B cell (primary cell): ENCODE measurements at regions not wholly inside any gene's neighbourhood (a gene's known extent, or its start where the extent isn't known, plus 50 kb on each side); places are given as distances from the start of the nearest gene placed in this dataset.

Experiments used
- ATAC-seq: fragments of 200-7000 bp; cut with Tn5 transposase; one replicate; pipeline ENCODE4 v1.10.0; 2021; ENCODE audit warnings: low read depth, mild to moderate bottlenecking, moderate number of reproducible peaks, moderate library complexity
- CTCF ChIA-PET: fragments of 350-600 bp; sonication (Branson Sonifier 250); formaldehyde crosslinking; loops from one replicate; lab custom pipeline; 2021; ENCODE audit warnings: antibody characterized with exemption, inconsistent platforms; lab: Charles Lee
- POLR2A ChIA-PET: fragments of 350-600 bp; sonication (Branson Sonifier 250); formaldehyde crosslinking; loops from one replicate; lab custom pipeline; 2021; ENCODE audit warnings: antibody characterized with exemption; lab: Charles Lee
- DNase-seq: peaks from one replicate; pipeline ENCODE4 v3.0.0; 2013
- H2AFZ ChIP-seq: 2 replicates; pipeline ENCODE4 v1.6.1; 2012; ENCODE audit warnings: mild to moderate bottlenecking, low read depth, low read length; ENCODE audit not compliant: insufficient read depth, poor library complexity, severe bottlenecking
- H3K27ac ChIP-seq, 2 donors: 1 replicate in 1 of 2; 2 replicates in 1 of 2; pipeline ENCODE4 v1.5.1; 2012 to 2013; ENCODE audit warnings: low read length in 2 of 2, mild to moderate bottlenecking in 2 of 2, moderate library complexity in 1 of 2
- H3K27me3 ChIP-seq, 4 experiments: fragments of 200-600 bp in 1 of 4; sonication (generic) in 1 of 4; replicated peaks in 1 of 4; 1 replicate in 2 of 4; 2 replicates in 2 of 4; pipeline versions ENCODE4 v1.6.1 to v1.7.0; 2013 to 2016; ENCODE audit warnings: low read length in 3 of 4, mild to moderate bottlenecking in 2 of 4, mixed read lengths in 1 of 4, moderate library complexity in 1 of 4; ENCODE audit not compliant: insufficient read depth in 4 of 4, control insufficient read depth in 3 of 4; ENCODE audit errors: control extremely low read depth in 1 of 4
- H3K36me3 ChIP-seq, 2 experiments: replicated peaks in 1 of 2; 1 replicate in 1 of 2; 2 replicates in 1 of 2; pipeline versions ENCODE4 v1.6.1 to v1.7.1; 2013; ENCODE audit warnings: low read length in 1 of 2; ENCODE audit not compliant: insufficient read depth in 2 of 2, control insufficient read depth in 1 of 2; ENCODE audit errors: control extremely low read depth in 1 of 2, extremely low read depth in 1 of 2
- H3K4me1 ChIP-seq, 2 donors: fragments of 200-600 bp in 1 of 2; sonication (generic) in 1 of 2; 1 replicate in 1 of 2; 2 replicates in 1 of 2; pipeline versions ENCODE4 v1.5.1 to v1.6.1; 2013 to 2017; ENCODE audit warnings: low read length in 2 of 2; ENCODE audit not compliant: control insufficient read depth in 2 of 2, insufficient read depth in 2 of 2
- H3K4me2 ChIP-seq: replicated peaks from 2 replicates; pipeline ENCODE3; 2012; ENCODE audit warnings: mild to moderate bottlenecking, low read depth, low read length; ENCODE audit not compliant: poor library complexity, severe bottlenecking
- H3K4me3 ChIP-seq, 5 experiments: fragments of 200-600 bp in 1 of 5; sonication (generic) in 1 of 5; 1 replicate in 3 of 5; 2 replicates in 2 of 5; pipeline versions ENCODE4 v1.5.1 to v1.7.0; 2011 to 2016; ENCODE audit warnings: low read length in 4 of 5, mild to moderate bottlenecking in 4 of 5, low read depth in 2 of 5, control low read depth in 1 of 5, moderate library complexity in 1 of 5; ENCODE audit not compliant: insufficient read depth in 1 of 5; ENCODE audit errors: control extremely low read depth in 1 of 5, extremely low read depth in 1 of 5
- H3K79me2 ChIP-seq: fragments of 200-600 bp; sonication (generic); one replicate; pipeline ENCODE4 v1.6.0; 2016; ENCODE audit warnings: low read length; ENCODE audit not compliant: control insufficient read depth, insufficient read depth
- H3K9ac ChIP-seq: fragments of 200-600 bp; sonication (generic); 2 replicates; pipeline ENCODE4 v1.6.1; 2017; ENCODE audit warnings: mild to moderate bottlenecking, low read length, moderate library complexity
- H3K9me3 ChIP-seq, 3 donors: one replicate each; pipeline versions ENCODE4 v1.6.1 to v1.7.1; 2013; ENCODE audit warnings: low read length in 2 of 3; ENCODE audit not compliant: control insufficient read depth in 2 of 3, insufficient read depth in 1 of 3; ENCODE audit errors: control extremely low read depth in 1 of 3
- H4K20me1 ChIP-seq: 2 replicates; pipeline ENCODE4 v1.6.0; 2012; ENCODE audit warnings: mild to moderate bottlenecking, low read length; ENCODE audit not compliant: insufficient read depth, control insufficient read depth, poor library complexity, severe bottlenecking
- H3K27ac Mint-ChIP-seq: one replicate; pipeline ENCODE4 v1.8.0; 2021; ENCODE audit warnings: mixed read lengths
- H3K27me3 Mint-ChIP-seq: one replicate; pipeline ENCODE4 v1.8.0; 2021; ENCODE audit warnings: mixed read lengths
- H3K4me1 Mint-ChIP-seq: one replicate; pipeline ENCODE4 v1.8.0; 2021; ENCODE audit warnings: mixed read lengths
- H3K4me3 Mint-ChIP-seq: one replicate; pipeline ENCODE4 v1.8.0; 2021; ENCODE audit warnings: mixed read lengths
- H3K9me3 Mint-ChIP-seq: one replicate; pipeline ENCODE4 v1.8.0; 2022; ENCODE audit warnings: mixed read lengths; ENCODE audit not compliant: insufficient read depth
- CTCF ChIP-seq: fragments of 200-600 bp; IDR thresholded peaks from one replicate; pipeline ENCODE4 v1.8.0; 2022; ENCODE audit warnings: antibody characterized with exemption, mild to moderate bottlenecking
- EZH2 ChIP-seq: IDR thresholded peaks from 2 replicates; pipeline ENCODE4 v1.6.1; 2012; ENCODE audit warnings: borderline replicate concordance, low read depth, mild to moderate bottlenecking, moderate library complexity, low read length; ENCODE audit not compliant: insufficient read depth, poor library complexity, severe bottlenecking
- WGBS: methylation state at CpG from one replicate; pipeline ENCODE4 v1.1.5; 2013; ENCODE audit warnings: missing lambda C conversion rate; ENCODE audit not compliant: insufficient coverage; 5-methylcytosine and 5-hydroxymethylcytosine counted together
- intact Hi-C: fragments of 100-400 bp; cut with micrococcal nuclease; formaldehyde crosslinking; loops from one replicate; pipeline ENCODE4 v1.10.0; 2022

DNA sequence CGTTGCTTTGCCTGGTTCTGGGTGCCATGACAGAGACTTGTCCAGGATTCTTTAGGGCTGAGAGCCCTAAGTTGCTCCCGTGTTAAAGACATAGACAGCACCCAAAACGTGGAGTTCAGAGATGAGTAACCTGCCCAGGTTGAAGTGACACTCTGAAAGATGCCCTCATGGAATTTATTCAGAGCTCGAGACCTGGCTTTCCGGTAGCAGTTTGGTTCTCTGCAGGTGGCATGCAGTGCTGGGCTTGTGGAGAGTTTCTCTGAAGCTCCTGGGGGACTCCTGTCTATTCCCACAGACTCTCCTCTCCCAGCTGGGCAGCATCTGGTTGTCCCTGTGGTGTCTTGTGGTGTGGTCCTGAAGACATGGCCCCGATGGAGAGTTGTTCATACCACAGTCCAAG is 241.0 kb downstream of the RHOU start:
- no peak for TF ChIP-seq EZH2
- TF ChIP-seq CTCF = no peak
- DNase-seq = no peak
- H3K36me3 ChIP-seq = no peaks in the 10 kb centered on the region
- CTCF ChIA-PET = no interaction called here
- no peak for ATAC-seq
- no peak overlapping the region for H2AFZ ChIP-seq
- no peak overlapping the region for H3K4me3 ChIP-seq
- POLR2A ChIA-PET = no interaction called here
- intact Hi-C loops = no loop called here
- H3K9ac ChIP-seq = no peak overlapping the region
- H3K4me2 ChIP-seq = no peak overlapping the region
- 64% methylated on average over 3 of the region's 6 CpGs for WGBS
- H3K27ac ChIP-seq = no peak overlapping the region
- Mint-ChIP-seq H3K27me3 (peaks cover 30% of the 10 kb centered on the region), H3K4me1 (no peaks in the 10 kb centered on the region), H3K27ac (no peak overlapping the region), H3K4me3 (no peak overlapping the region), H3K9me3 (no peaks in the 10 kb centered on the region)
- H3K4me1 ChIP-seq = no peaks in the 10 kb centered on the region
- H3K79me2 ChIP-seq = no peaks in the 10 kb centered on the region
- no peaks in the 10 kb centered on the region for H3K9me3 ChIP-seq
- no peaks in the 10 kb centered on the region for H3K27me3 ChIP-seq
- no peaks in the 10 kb centered on the region for H4K20me1 ChIP-seq

GRCh38 chr1:228977307-228977706 is 242.0 kb downstream of the RHOU start:
- no peak overlapping the region for H3K9ac ChIP-seq
- no peaks in the 10 kb centered on the region for H3K27me3 ChIP-seq
- Mint-ChIP-seq H3K4me3 (no peak overlapping the region), H3K4me1 (no peaks in the 10 kb centered on the region), H3K9me3 (no peaks in the 10 kb centered on the region), H3K27ac (no peak overlapping the region), H3K27me3 (peaks cover 30% of the 10 kb centered on the region)
- H3K36me3 ChIP-seq = no peaks in the 10 kb centered on the region
- no peak overlapping the region for H3K27ac ChIP-seq
- ATAC-seq (no peak), DNase-seq (no peak)
- H3K4me2 ChIP-seq = no peak overlapping the region
- 84% methylated on average over 5 of the region's 8 CpGs for WGBS
- TF ChIP-seq CTCF (no peak), EZH2 (no peak)
- no peak overlapping the region for H3K4me3 ChIP-seq
- intact Hi-C loops = no loop called here
- no peak overlapping the region for H2AFZ ChIP-seq
- no peaks in the 10 kb centered on the region for H3K9me3 ChIP-seq
- H3K4me1 ChIP-seq = no peaks in the 10 kb centered on the region
- no peaks in the 10 kb centered on the region for H4K20me1 ChIP-seq
- H3K79me2 ChIP-seq = no peaks in the 10 kb centered on the region
- POLR2A ChIA-PET = no interaction called here
- CTCF ChIA-PET = no interaction called here
